T-helper 2 cell (primary cell): ENCODE measurements at regions not wholly inside any gene's neighbourhood (a gene's known extent, or its start where the extent isn't known, plus 50 kb on each side); places are given as distances from the start of the nearest gene placed in this dataset.

ENCODE experiments used
- DNase-seq, 5 experiments: peaks; one replicate each; pipeline versions ENCODE4 v3.0.0 to v3.0.0-alpha.2; 2012 to 2022

GRCh38 chr11:122165607-122166371 lies 49.8 kb upstream of the BLID start:
- DNase-seq: no peak
